GM12878 (cell line): ENCODE measurements at regions not wholly inside any gene's neighbourhood (a gene's known extent, or its start where the extent isn't known, plus 50 kb on each side); places are given as distances from the start of the nearest gene placed in this dataset.

ENCODE experiments used
- ATAC-seq: fragments of 200-7000 bp; cut with Tn5 transposase; 3 replicates; pipeline ENCODE4 v1.9.1; 2020; ENCODE audit warnings: mild to moderate bottlenecking, moderate library complexity
- BruUV-seq: library from RNA; stranded (reverse); fragments of 400-500 nt; replicated peaks from 2 replicates; lab custom pipeline; 2021; lab: Mats Ljungman, UMichigan
- CTCF ChIA-PET: fragments of 300-600 bp; sonication (Branson Sonifier 250); formaldehyde crosslinking; extraction: SDS; loops from one replicate; lab custom pipeline; 2021; ENCODE audit warnings: inconsistent platforms; lab: Yijun Ruan, JAX
- POLR2A ChIA-PET: fragments of 350-600 bp; formaldehyde crosslinking; extraction: SDS; loops from one replicate; lab custom pipeline; 2021; ENCODE audit warnings: inconsistent platforms; lab: Charles Lee
- RAD21 ChIA-PET: fragments of 300-600 bp; sonication (Branson Sonifier 250); formaldehyde crosslinking; loops from one replicate; lab custom pipeline; 2023; ENCODE audit warnings: antibody characterized with exemption; ENCODE audit not compliant: unreplicated experiment; lab: Charles Lee
- SMC1A ChIA-PET: fragments of 300-600 bp; sonication (Branson Sonifier 250); formaldehyde crosslinking; loops from one replicate; lab custom pipeline; 2023; ENCODE audit not compliant: unreplicated experiment, uncharacterized antibody; lab: Charles Lee
- DNase-seq: peaks from one replicate; pipeline ENCODE4 v3.0.0-alpha.2; 2011; ENCODE audit warnings: low read depth, low spot score
- FAIRE-seq: peaks from 3 replicates; lab custom pipeline; 2011; peaks lifted over from hg19 to GRCh38; lab: Jason Lieb, UNC
- H2AFZ ChIP-seq: 2 replicates; pipeline ENCODE4 v1.6.0; 2011; ENCODE audit warnings: low read depth, low read length, control low read depth; ENCODE audit not compliant: control insufficient read depth
- H3K27ac ChIP-seq: 2 replicates; pipeline ENCODE4 v1.5.1; 2011; ENCODE audit warnings: control low read depth; ENCODE audit not compliant: control insufficient read depth, insufficient read depth
- H3K27me3 ChIP-seq, 2 experiments: replicated peaks in 1 of 2; 2 replicates each; pipeline versions ENCODE4 v1.6.0 to v1.6.1; 2011; ENCODE audit warnings: low read length in 1 of 2; ENCODE audit not compliant: control insufficient read depth in 2 of 2, insufficient read depth in 2 of 2
- H3K36me3 ChIP-seq, 2 experiments: 2 replicates each; pipeline ENCODE4 v1.5.1; 2011; ENCODE audit warnings: low read length in 1 of 2; ENCODE audit not compliant: control insufficient read depth in 2 of 2, insufficient read depth in 2 of 2
- H3K4me1 ChIP-seq: 2 replicates; pipeline ENCODE4 v1.6.1; 2011; ENCODE audit warnings: mild to moderate bottlenecking, low read length, moderate library complexity, mixed read lengths; ENCODE audit not compliant: control insufficient read depth, insufficient read depth
- H3K4me2 ChIP-seq: 2 replicates; pipeline ENCODE4 v1.6.0; 2011; ENCODE audit warnings: control low read depth; ENCODE audit not compliant: control insufficient read depth, insufficient read depth
- H3K4me3 ChIP-seq: fragments of 200-600 bp; sonication (generic); 2 replicates; pipeline ENCODE4 v1.5.1; 2016
- H3K79me2 ChIP-seq: 2 replicates; pipeline ENCODE4 v1.6.0; 2011; ENCODE audit warnings: low read length; ENCODE audit not compliant: control insufficient read depth, insufficient read depth
- H3K9ac ChIP-seq: 2 replicates; pipeline ENCODE4 v1.8.0; 2011; ENCODE audit warnings: low read length, control low read depth, mixed read lengths; ENCODE audit not compliant: control insufficient read depth, insufficient read depth
- H3K9me3 ChIP-seq: replicated peaks from 3 replicates; pipeline ENCODE4 v1.5.1; 2011; ENCODE audit warnings: mild to moderate bottlenecking, low read length; ENCODE audit not compliant: control insufficient read depth, insufficient read depth
- H4K20me1 ChIP-seq: 2 replicates; pipeline ENCODE4 v1.6.0; 2011; ENCODE audit not compliant: control insufficient read depth, insufficient read depth
- KLF5 ChIP-seq: fragments of 450-650 bp; IDR thresholded peaks from 2 replicates; pipeline ENCODE4 v1.6.1; 2014; ENCODE audit warnings: mild to moderate bottlenecking; ENCODE audit not compliant: partially characterized antibody
- PML ChIP-seq: IDR thresholded peaks from 2 replicates; pipeline ENCODE4 v1.6.1; 2012; ENCODE audit warnings: low read length, inconsistent platforms
- STAT3 ChIP-seq: IDR thresholded peaks from 2 replicates; pipeline ENCODE4 v1.6.1; 2011; ENCODE audit warnings: low read depth, low read length, improper control_type of control experiment
- WGBS: methylation state at CpG from one replicate; pipeline ENCODE4 v1.1.6; 2016; ENCODE audit warnings: low lambda C conversion rate; ENCODE audit not compliant: insufficient replicate concordance, insufficient coverage; ENCODE audit errors: missing lambda C conversion rate; 5-methylcytosine and 5-hydroxymethylcytosine counted together
- in situ Hi-C: fragments of 300-500 bp; cut with MboI; formaldehyde crosslinking; loops from 9 replicates; pipeline ENCODE4 v1.14.3; 2018; ENCODE audit warnings: mixed read lengths
- intact Hi-C: fragments of 100-400 bp; cut with micrococcal nuclease; formaldehyde crosslinking; loops from one replicate; pipeline ENCODE4 v1.14.2; 2022; ENCODE audit not compliant: unreplicated experiment
- TF ChIP-seq, protein P1 (sequence below): fragments of 150-350 bp; IDR thresholded peaks from 2 replicates; pipeline ENCODE4 v1.6.1; 2014; ENCODE audit warnings: mild to moderate bottlenecking, low read depth, low read length

- POLR2A ChIA-PET: no interaction called here
- TF ChIP-seq, protein P1, sequence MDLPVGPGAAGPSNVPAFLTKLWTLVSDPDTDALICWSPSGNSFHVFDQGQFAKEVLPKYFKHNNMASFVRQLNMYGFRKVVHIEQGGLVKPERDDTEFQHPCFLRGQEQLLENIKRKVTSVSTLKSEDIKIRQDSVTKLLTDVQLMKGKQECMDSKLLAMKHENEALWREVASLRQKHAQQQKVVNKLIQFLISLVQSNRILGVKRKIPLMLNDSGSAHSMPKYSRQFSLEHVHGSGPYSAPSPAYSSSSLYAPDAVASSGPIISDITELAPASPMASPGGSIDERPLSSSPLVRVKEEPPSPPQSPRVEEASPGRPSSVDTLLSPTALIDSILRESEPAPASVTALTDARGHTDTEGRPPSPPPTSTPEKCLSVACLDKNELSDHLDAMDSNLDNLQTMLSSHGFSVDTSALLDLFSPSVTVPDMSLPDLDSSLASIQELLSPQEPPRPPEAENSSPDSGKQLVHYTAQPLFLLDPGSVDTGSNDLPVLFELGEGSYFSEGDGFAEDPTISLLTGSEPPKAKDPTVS: no peak
- TF ChIP-seq STAT3 (no peak), PML (no peak)
- DNase-seq (no peak), ATAC-seq (no peak), FAIRE-seq (no peak)
- H3K36me3 ChIP-seq: no peaks in the 10 kb centered on the region
- no TSS peak for BruUV-seq
- no peak overlapping the region for H3K27ac ChIP-seq
- H3K9ac ChIP-seq: no peak overlapping the region
- no peaks in the 10 kb centered on the region for H3K4me1 ChIP-seq
- 26% methylated on average over 4 of the region's 4 CpGs for WGBS
- SMC1A ChIA-PET: no interaction called here
- in situ Hi-C loops: no loop called here
- CTCF ChIA-PET: interaction anchor here (2.5 kb wide), 1 partner anchor 194 kb away, joined by 8 read pairs; no protein-coding TSS in a partner anchor
- intact Hi-C loops: no loop called here
- no peaks in the 10 kb centered on the region for H3K27me3 ChIP-seq
- no peak overlapping the region for H3K4me2 ChIP-seq
- H4K20me1 ChIP-seq: no peaks in the 10 kb centered on the region
- RAD21 ChIA-PET: interaction anchor here (0.8 kb wide), 1 partner anchor 220 kb away, joined by 3 read pairs; no protein-coding TSS in a partner anchor
- H3K9me3 ChIP-seq: no peaks in the 10 kb centered on the region
- no peak overlapping the region for H3K4me3 ChIP-seq
- H2AFZ ChIP-seq: no peak overlapping the region
- H3K79me2 ChIP-seq: no peaks in the 10 kb centered on the region
Measured at GRCh38 chr3:151660885-151661284, 72.8 kb upstream of the AADACL2 start.

- in situ Hi-C loops: no loop called here
- CTCF ChIA-PET: no interaction called here
Measured at GRCh38 chr3:151644986-151645385, 88.7 kb upstream of the AADACL2 start.

More at GRCh38 chr3:151644986-151645385, 88.7 kb upstream of the AADACL2 start:
- no peaks in the 10 kb centered on the region for H3K27me3 ChIP-seq
- FAIRE-seq (no peak), ATAC-seq (no peak), DNase-seq (no peak)
- POLR2A ChIA-PET: no interaction called here
- RAD21 ChIA-PET: no interaction called here
- intact Hi-C loops: no loop called here
- no peaks in the 10 kb centered on the region for H3K9me3 ChIP-seq
- no peaks in the 10 kb centered on the region for H4K20me1 ChIP-seq
- SMC1A ChIA-PET: no interaction called here
- no peak for TF ChIP-seq KLF5
- no peak overlapping the region for H3K27ac ChIP-seq
- no peaks in the 10 kb centered on the region for H3K4me1 ChIP-seq
- H3K79me2 ChIP-seq: no peaks in the 10 kb centered on the region
- no peaks in the 10 kb centered on the region for H3K36me3 ChIP-seq
- no peak overlapping the region for H3K4me3 ChIP-seq
- no peak overlapping the region for H2AFZ ChIP-seq
- BruUV-seq: no TSS peak
- no peak overlapping the region for H3K9ac ChIP-seq
- H3K4me2 ChIP-seq: no peak overlapping the region
